ENCODE measurements at regions not wholly inside any gene's neighbourhood (a gene's known extent, or its start where the extent isn't known, plus 50 kb on each side); places are given as distances from the start of the nearest gene placed in this dataset.

DNA sequence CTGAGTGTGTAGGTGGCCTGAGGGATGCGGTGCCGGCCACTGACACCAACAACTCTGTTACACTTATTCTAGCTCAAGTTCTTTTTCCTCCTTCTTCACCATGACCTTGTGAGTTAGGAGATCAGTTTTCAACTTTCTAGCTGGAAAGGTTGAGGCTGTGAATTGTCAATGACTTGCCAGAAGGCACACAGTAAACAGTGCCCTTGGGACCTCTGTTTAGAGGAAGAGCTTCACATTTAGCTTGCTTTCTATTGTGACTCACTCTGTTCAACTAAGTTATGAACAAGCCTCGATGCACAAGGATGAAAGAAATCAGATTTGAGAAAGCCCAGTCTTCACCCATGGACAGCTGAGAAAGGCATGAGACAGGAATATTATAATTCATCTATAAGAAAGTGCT lies 455.6 kb downstream of the MAFB start:
- TF ChIP-seq, protein P1, sequence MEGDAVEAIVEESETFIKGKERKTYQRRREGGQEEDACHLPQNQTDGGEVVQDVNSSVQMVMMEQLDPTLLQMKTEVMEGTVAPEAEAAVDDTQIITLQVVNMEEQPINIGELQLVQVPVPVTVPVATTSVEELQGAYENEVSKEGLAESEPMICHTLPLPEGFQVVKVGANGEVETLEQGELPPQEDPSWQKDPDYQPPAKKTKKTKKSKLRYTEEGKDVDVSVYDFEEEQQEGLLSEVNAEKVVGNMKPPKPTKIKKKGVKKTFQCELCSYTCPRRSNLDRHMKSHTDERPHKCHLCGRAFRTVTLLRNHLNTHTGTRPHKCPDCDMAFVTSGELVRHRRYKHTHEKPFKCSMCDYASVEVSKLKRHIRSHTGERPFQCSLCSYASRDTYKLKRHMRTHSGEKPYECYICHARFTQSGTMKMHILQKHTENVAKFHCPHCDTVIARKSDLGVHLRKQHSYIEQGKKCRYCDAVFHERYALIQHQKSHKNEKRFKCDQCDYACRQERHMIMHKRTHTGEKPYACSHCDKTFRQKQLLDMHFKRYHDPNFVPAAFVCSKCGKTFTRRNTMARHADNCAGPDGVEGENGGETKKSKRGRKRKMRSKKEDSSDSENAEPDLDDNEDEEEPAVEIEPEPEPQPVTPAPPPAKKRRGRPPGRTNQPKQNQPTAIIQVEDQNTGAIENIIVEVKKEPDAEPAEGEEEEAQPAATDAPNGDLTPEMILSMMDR (conservative IDR thresholded peaks at IDR 0.05): no peak
- TF ChIP-seq EZH2 (IDR thresholded peaks at IDR 0.05; ENCODE audit: low read depth): no peak
